NCI-H2227 treated with DMSO at 0.1 percent for 48 hours (cell line): ENCODE measurements at regions not wholly inside any gene's neighbourhood (a gene's known extent, or its start where the extent isn't known, plus 50 kb on each side); places are given as distances from the start of the nearest gene placed in this dataset.
"Not testable (repeated sequence)": the region's sequence is repeated elsewhere in the genome, so short reads cannot be mapped to it uniquely, and the experiment has no call there.

Experiments
- DNase-seq: peaks from one replicate; lab custom pipeline; 2025; lab: John Stamatoyannopoulos, UW

- no peak for DNase-seq
These were observed 52.2 kb downstream of the CALML3 start for GRCh38 chr10:5576780-5577624.

- not testable (repeated sequence) for DNase-seq
These were observed 55.3 kb downstream of the CALML3 start for GRCh38 chr10:5580038-5580428.

- no peak for DNase-seq
These were observed 57.2 kb downstream of the CALML3 start for GRCh38 chr10:5581670-5582566.

DNA sequence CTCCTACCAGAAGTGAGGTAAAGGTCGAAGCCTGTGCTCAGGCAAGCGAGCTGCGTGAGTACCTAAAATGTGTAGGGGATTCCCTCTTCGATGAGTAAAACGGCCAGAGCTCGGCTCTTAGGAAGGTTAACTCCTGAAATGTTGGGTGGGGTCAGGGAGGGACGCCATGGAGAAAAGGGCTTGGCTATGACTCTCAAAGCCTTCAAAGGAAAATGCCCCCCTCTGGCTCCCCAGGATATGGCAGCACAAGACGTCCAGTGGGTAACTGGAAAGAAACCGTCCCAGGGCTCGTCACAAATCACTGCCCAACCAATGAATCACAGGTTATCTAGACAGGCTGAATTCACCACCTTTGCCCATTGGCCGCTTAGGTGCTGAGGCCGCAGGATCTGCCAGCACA lies 58.0 kb downstream of the CALML3 start:
- DNase-seq: no peak

- peak; percentile 35 for DNase-seq
These were observed 58.9 kb downstream of the CALML3 start for GRCh38 chr10:5583525-5584175.

- no peak for DNase-seq
These were observed 60.2 kb downstream of the CALML3 start for GRCh38 chr10:5584895-5585516.

GRCh38 chr10:5585517-5586206 lies 60.9 kb downstream of the CALML3 start:
- no peak for DNase-seq

DNA sequence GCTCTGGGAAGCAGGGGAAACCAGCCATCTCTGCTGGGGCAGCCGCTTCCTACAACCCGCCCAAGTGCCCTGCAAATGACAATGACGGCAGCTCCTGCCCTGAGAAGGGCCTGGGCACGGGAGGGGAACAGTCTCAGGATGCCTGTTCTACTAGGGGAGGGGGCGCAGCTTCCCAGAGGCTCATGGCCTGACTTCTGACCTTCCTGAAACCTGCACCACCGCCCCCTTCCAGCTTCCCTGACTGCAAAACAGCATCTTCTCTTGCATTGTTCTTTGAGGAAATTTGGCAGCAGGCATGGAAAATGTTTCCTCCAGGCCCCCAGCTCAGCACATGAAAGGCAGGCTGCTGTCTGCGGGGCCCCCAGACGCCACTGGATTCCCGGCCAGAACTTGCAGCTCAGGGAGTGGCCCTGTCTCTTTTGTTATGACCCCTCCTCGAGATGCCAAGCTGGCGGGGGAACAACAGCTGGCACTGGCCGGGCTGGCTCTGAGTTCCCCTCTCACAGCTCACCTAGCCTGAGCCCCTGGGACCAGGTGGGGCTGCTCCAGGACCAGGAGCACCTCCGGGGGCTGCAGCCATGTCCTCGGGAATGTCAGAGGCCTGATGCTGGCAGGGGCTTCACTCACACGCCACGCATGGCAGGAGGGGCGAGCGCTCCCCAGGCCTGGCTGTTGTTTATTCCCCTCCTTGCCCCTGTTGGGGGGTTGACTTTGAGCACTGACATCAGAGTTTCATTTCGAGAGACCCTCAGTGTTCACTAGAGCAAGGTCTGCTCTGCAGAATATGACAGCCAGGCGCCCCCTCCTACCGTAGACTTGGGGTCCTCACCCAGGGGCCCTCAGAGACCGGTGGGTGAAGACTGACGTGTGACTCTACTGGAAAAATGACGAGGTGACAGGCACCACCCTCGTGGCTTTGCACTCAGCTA lies 62.7 kb downstream of the CALML3 start:
- no peak for DNase-seq

DNA sequence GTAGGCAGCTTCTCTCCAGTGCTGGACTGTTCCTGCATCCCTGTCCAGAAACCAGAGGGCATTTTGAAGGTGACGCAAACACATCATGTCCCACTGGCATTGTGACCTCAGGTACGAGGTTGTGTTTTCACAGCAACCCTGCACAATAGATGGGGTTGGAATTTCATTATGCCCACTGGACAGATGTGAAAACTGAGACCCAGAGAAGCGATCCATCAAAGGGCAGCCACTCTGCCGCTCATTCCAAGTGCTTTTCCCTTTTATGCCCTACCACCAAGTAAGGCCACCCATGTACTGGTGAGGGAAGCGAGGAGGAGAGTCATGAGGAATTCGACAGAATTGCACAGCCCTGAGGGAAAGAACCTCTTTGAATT lies 63.3 kb downstream of the CALML3 start:
- DNase-seq: no peak

GRCh38 chr10:5588603-5589002 lies 63.8 kb downstream of the CALML3 start:
- DNase-seq: no peak
